Uterus (tissue), 3 donors: ENCODE measurements at regions not wholly inside any gene's neighbourhood (a gene's known extent, or its start where the extent isn't known, plus 50 kb on each side); places are given as distances from the start of the nearest gene placed in this dataset.
"Not testable (repeated sequence)": the region's sequence is repeated elsewhere in the genome, so short reads cannot be mapped to it uniquely, and the experiment has no call there.

Source experiments
- DNase-seq, 2 donors: peaks; one replicate each; pipeline ENCODE4 v3.0.0-alpha.2; 2019 to 2020
- H3K27ac ChIP-seq, 2 donors: fragments of 200-600 bp; sonication (generic); 1 replicate in 1 of 2; 2 replicates in 1 of 2; pipeline ENCODE4 v1.5.1; 2016 to 2018
- H3K27me3 ChIP-seq, 2 donors: fragments of 200-600 bp; sonication (generic); one replicate each; pipeline ENCODE4 v1.5.1; 2018 to 2019; ENCODE audit warnings: control low read depth in 1 of 2
- H3K36me3 ChIP-seq, 2 donors: fragments of 200-600 bp; sonication (generic); one replicate each; pipeline ENCODE4 v1.5.1; 2019; ENCODE audit warnings: control low read depth in 1 of 2
- H3K4me1 ChIP-seq, 2 donors: fragments of 200-600 bp; sonication (generic); one replicate each; pipeline ENCODE4 v1.5.1; 2018 to 2019; ENCODE audit warnings: control low read depth in 1 of 2
- H3K4me3 ChIP-seq, 2 donors: fragments of 200-600 bp; sonication (generic); 1 replicate in 1 of 2; 2 replicates in 1 of 2; pipeline ENCODE4 v1.5.1; 2018 to 2019; ENCODE audit warnings: mild to moderate bottlenecking in 1 of 2
- H3K9me3 ChIP-seq, 2 donors: fragments of 200-600 bp; sonication (generic); one replicate each; pipeline ENCODE4 v1.5.1; 2019; ENCODE audit warnings: control low read depth in 1 of 2
- POLR2A ChIP-seq, 2 donors: fragments of 450-650 bp; IDR thresholded peaks; one replicate each; pipeline ENCODE4 v1.6.1; 2016; ENCODE audit warnings: antibody characterized with exemption in 2 of 2, mild to moderate bottlenecking in 1 of 2, moderate library complexity in 1 of 2
- intact Hi-C: fragments of 100-400 bp; cut with DNase I; formaldehyde crosslinking; loops from one replicate; pipeline ENCODE4 v1.15.1; 2023; ENCODE audit warnings: low total_unique reads
- TF ChIP-seq, protein P1 (sequence below), 4 experiments: fragments of 200-600 bp in 2 of 4; fragments of 450-650 bp in 2 of 4; sonication (generic) in 2 of 4; IDR thresholded peaks; one replicate each; pipeline ENCODE4 v1.5.1; 2016 to 2019; ENCODE audit warnings: antibody characterized with exemption in 4 of 4, mild to moderate bottlenecking in 2 of 4, moderate library complexity in 1 of 4
- donor health status: DM: yes; HTN: yes; CAD: no.

DNA sequence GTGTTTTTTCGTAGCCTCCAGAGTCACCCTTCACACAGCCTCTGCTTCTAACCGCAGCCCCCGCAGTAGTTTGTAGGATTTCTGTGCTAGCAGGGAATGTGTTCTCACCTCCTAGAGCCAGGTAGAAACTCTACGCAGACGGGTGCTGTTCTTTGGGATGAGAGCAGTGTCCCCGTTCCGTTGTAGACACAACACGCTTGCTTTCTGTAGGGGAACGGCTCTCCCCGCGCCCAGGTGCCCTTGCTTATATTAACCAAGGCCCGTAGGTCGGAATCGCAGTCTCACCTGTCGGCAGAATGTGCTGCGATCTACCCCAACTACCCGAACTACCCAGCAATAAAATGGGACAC lies 111.8 kb upstream of the NBPF11 start:
- H3K36me3 ChIP-seq: no peaks in the 10 kb centered on the region
- H3K4me1 ChIP-seq: no peaks in the 10 kb centered on the region
- H3K4me3 ChIP-seq: peak overlapping the region; percentile 43
- TF ChIP-seq POLR2A (IDR thresholded peaks at IDR 0.05): no peak
- TF ChIP-seq, protein P1, sequence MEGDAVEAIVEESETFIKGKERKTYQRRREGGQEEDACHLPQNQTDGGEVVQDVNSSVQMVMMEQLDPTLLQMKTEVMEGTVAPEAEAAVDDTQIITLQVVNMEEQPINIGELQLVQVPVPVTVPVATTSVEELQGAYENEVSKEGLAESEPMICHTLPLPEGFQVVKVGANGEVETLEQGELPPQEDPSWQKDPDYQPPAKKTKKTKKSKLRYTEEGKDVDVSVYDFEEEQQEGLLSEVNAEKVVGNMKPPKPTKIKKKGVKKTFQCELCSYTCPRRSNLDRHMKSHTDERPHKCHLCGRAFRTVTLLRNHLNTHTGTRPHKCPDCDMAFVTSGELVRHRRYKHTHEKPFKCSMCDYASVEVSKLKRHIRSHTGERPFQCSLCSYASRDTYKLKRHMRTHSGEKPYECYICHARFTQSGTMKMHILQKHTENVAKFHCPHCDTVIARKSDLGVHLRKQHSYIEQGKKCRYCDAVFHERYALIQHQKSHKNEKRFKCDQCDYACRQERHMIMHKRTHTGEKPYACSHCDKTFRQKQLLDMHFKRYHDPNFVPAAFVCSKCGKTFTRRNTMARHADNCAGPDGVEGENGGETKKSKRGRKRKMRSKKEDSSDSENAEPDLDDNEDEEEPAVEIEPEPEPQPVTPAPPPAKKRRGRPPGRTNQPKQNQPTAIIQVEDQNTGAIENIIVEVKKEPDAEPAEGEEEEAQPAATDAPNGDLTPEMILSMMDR (IDR thresholded peaks at IDR 0.05): no peak
- peak overlapping the region; percentile 39 to 69 for H3K27ac ChIP-seq
- no peaks in the 10 kb centered on the region for H3K9me3 ChIP-seq
- no peak for DNase-seq
- H3K27me3 ChIP-seq: no peaks in the 10 kb centered on the region
- intact Hi-C loops: no loop called here

- Histone ChIP-seq H3K4me1 (no peaks in the 10 kb centered on the region), H3K9me3 (no peaks in the 10 kb centered on the region), H3K27me3 (no peaks in the 10 kb centered on the region), H3K4me3 (peak overlapping the region; percentile 43), H3K36me3 (no peaks in the 10 kb centered on the region), H3K27ac (peak overlapping the region; percentile 39 to 69)
- peak; percentile 13 to 29 for TF ChIP-seq POLR2A (IDR thresholded peaks at IDR 0.05)
- TF ChIP-seq, protein P1 (IDR thresholded peaks at IDR 0.05): no peak
- intact Hi-C loops: no loop called here
- peak; percentile 42 to 55 for DNase-seq
Measured at GRCh38 chr1:148263128-148263905, 111.2 kb upstream of the NBPF11 start.

DNA sequence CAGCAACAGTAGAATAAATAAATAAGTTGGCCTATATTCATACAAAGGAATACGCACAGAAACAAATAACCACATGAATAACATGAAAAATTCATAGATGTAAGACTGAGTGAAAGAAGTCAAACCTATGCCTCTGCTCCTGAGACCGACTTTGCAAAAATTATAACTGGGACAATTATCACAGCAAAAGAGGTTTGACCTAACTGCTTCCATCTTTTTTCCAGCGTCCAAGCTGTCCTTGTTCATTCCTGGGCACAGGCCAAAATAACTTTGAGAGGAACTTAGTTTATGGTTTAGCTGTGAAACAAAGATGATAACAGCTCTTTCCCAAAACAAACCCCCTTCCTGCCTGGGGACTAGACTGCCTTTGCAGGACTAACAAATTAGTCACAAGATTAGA lies 109.6 kb upstream of the NBPF11 start:
- H3K4me1 ChIP-seq, H3K27me3 ChIP-seq, H3K27ac ChIP-seq, H3K36me3 ChIP-seq, DNase-seq, intact Hi-C loops, H3K4me3 ChIP-seq, H3K9me3 ChIP-seq: not testable (repeated sequence)

DNA sequence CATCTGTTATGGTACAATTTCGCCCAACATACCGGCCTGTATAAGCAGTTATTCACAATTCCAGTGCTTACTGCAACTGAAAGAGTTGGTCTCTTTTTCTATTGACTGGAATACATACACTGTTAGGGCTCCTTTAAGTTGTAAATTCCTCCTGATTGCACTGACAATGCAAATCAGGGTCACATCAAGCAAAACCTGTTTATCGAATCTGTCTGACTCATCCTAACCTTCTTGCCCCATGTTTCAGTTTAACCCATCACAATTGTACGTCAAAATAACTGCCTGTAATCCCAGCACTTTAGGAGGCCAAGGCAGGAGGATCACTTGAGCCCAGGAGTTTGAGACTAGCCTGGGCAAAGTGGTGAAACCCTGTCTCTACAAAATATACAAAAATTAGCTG lies 105.8 kb upstream of the NBPF11 start:
- intact Hi-C loops, H3K4me1 ChIP-seq, H3K27me3 ChIP-seq, H3K9me3 ChIP-seq, H3K4me3 ChIP-seq, H3K36me3 ChIP-seq, DNase-seq, H3K27ac ChIP-seq: not testable (repeated sequence)

- H3K27me3 ChIP-seq, H3K4me1 ChIP-seq, H3K27ac ChIP-seq, H3K4me3 ChIP-seq, H3K36me3 ChIP-seq, DNase-seq, H3K9me3 ChIP-seq, intact Hi-C loops: not testable (repeated sequence)
- TF ChIP-seq, protein P1 (IDR thresholded peaks at IDR 0.05): peak in 3 of 4 experiments; percentile 32 to 38 (median 36)
Measured at GRCh38 chr1:148254611-148255429, 102.7 kb upstream of the NBPF11 start.

DNA sequence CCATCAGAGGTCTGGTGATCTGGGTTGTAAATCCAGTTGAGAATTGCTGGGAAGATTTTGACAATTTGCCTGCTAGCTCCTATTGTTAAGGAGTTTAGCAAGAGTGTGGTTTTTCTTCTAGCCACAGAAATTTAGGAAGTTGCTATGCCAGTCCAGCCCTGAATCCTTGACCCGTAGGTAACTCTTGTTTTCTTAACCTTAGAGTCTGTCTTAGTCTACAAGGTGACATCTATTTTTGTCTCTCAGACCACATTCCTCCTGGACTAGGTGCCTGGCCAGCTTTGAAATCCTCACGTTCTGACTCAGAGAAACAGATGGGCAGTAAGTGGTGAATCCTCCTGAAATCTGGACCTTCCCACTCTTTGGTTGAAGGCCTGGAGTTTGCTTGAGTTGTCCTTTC lies 101.7 kb upstream of the NBPF11 start:
- intact Hi-C loops, H3K4me1 ChIP-seq, H3K27me3 ChIP-seq, H3K9me3 ChIP-seq, H3K4me3 ChIP-seq, DNase-seq, H3K36me3 ChIP-seq, H3K27ac ChIP-seq: not testable (repeated sequence)

GRCh38 chr1:148248798-148249197 lies 96.7 kb upstream of the NBPF11 start:
- H3K27ac ChIP-seq, intact Hi-C loops, H3K27me3 ChIP-seq, H3K4me3 ChIP-seq, H3K9me3 ChIP-seq, H3K4me1 ChIP-seq, DNase-seq, H3K36me3 ChIP-seq: not testable (repeated sequence)

- H3K4me1 ChIP-seq, H3K4me3 ChIP-seq, H3K9me3 ChIP-seq, intact Hi-C loops, DNase-seq, H3K27me3 ChIP-seq, H3K27ac ChIP-seq, H3K36me3 ChIP-seq: not testable (repeated sequence)
Measured at GRCh38 chr1:148246258-148246861, 94.3 kb upstream of the NBPF11 start.

DNA sequence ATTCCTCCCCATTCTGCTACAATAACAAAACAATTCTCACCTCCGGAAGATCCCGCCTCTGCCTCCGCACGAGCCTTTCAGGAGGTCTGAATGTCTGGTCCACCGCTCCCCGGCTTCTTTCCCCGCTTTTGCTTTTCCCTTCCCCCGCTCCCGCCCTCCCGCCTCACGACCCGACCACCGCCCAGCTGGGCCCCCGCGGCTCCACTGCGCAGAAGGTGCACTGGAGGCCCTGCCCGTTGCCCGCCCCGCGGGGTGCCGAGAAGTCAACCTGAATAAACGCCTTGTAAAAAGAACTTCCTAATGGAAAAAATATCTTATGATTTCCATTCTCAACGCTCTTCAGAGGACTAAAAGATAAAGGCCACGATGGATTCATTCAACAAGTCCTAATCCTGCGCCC lies 93.8 kb upstream of the NBPF11 start:
- DNase-seq, H3K4me1 ChIP-seq, H3K4me3 ChIP-seq, H3K36me3 ChIP-seq, H3K27me3 ChIP-seq, H3K9me3 ChIP-seq, intact Hi-C loops, H3K27ac ChIP-seq: not testable (repeated sequence)

GRCh38 chr1:148245443-148245842 lies 93.4 kb upstream of the NBPF11 start:
- H3K36me3 ChIP-seq, H3K27me3 ChIP-seq, H3K4me3 ChIP-seq, DNase-seq, H3K27ac ChIP-seq, H3K4me1 ChIP-seq, intact Hi-C loops, H3K9me3 ChIP-seq: not testable (repeated sequence)
